HCT116 (cell line): ENCODE measurements at regions not wholly inside any gene's neighbourhood (a gene's known extent, or its start where the extent isn't known, plus 50 kb on each side); places are given as distances from the start of the nearest gene placed in this dataset.

Experiments used
- ATAC-seq: fragments of 200-7000 bp; cut with Tn5 transposase; 2 replicates; pipeline ENCODE4 v1.9.1; 2020; ENCODE audit warnings: mild to moderate bottlenecking, moderate library complexity
- BruUV-seq: library from RNA; stranded (reverse); fragments of 400-500 nt; replicated peaks from 2 replicates; lab custom pipeline; 2021; lab: Mats Ljungman, UMichigan
- CTCF ChIA-PET: fragments of 300-600 bp; sonication (Branson Sonifier 250); formaldehyde crosslinking; loops from one replicate; lab custom pipeline; 2021; ENCODE audit warnings: antibody characterized with exemption; lab: Charles Lee
- POLR2A ChIA-PET: fragments of 300-600, 350-600 bp; sonication (Branson Sonifier 250); formaldehyde crosslinking; loops from one replicate; lab custom pipeline; 2021; ENCODE audit warnings: antibody characterized with exemption; lab: Charles Lee
- RAD21 ChIA-PET, 2 experiments: fragments of 300-600 bp; sonication (Branson Sonifier 250); formaldehyde crosslinking; loops; one replicate each; lab custom pipeline; 2023; ENCODE audit warnings: low total read pairs in 2 of 2; ENCODE audit not compliant: uncharacterized antibody in 2 of 2, unreplicated experiment in 2 of 2, low non-redundant PET in 1 of 2; lab: Charles Lee
- DNase-seq: peaks from one replicate; pipeline ENCODE4 v3.0.0-alpha.2; 2010; ENCODE audit warnings: low read depth, low spot score
- H2AFZ ChIP-seq: fragments of 200-600 bp; shearing (Covaris generic), sonication (generic); 2 replicates; pipeline ENCODE4 v1.6.1; 2017; ENCODE audit warnings: low read depth, mixed run types, mixed read lengths, antibody characterized with exemption, low read length; ENCODE audit not compliant: poor library complexity, severe bottlenecking
- H3K27ac ChIP-seq: 2 replicates; pipeline ENCODE4 v1.5.1; 2012; ENCODE audit warnings: low read depth, low read length
- H3K27me3 ChIP-seq: fragments of 200-600 bp; sonication (generic); 2 replicates; pipeline ENCODE4 v1.6.1; 2016; ENCODE audit warnings: mixed run types, low read length, mixed read lengths; ENCODE audit not compliant: insufficient read depth
- H3K36me3 ChIP-seq, 2 experiments: fragments of 200-500 bp in 1 of 2; fragments of 200-600 bp in 1 of 2; sonication (Bioruptor generic) in 1 of 2; sonication (generic) in 1 of 2; 2 replicates each; pipeline versions ENCODE4 v1.5.1 to v1.6.1; 2014 to 2016; ENCODE audit warnings: low read length in 2 of 2, inconsistent platforms in 1 of 2, mixed read lengths in 1 of 2, mixed run types in 1 of 2; ENCODE audit not compliant: insufficient read depth in 2 of 2, control insufficient read depth in 1 of 2
- H3K4me1 ChIP-seq, 2 experiments: fragments of 200-600 bp in 1 of 2; sonication (generic) in 1 of 2; 2 replicates each; pipeline versions ENCODE4 v1.5.1 to v1.6.1; 2012 to 2017; ENCODE audit warnings: low read length in 2 of 2, inconsistent platforms in 1 of 2, mild to moderate bottlenecking in 1 of 2, mixed read lengths in 1 of 2, mixed run types in 1 of 2, moderate library complexity in 1 of 2; ENCODE audit not compliant: insufficient read depth in 2 of 2, control insufficient read depth in 1 of 2
- H3K4me2 ChIP-seq: fragments of 200-600 bp; sonication (generic); 2 replicates; pipeline ENCODE4 v1.6.1; 2017; ENCODE audit warnings: mixed run types, low read length, mixed read lengths
- H3K4me3 ChIP-seq, 2 experiments: fragments of 200-600 bp in 1 of 2; sonication (generic) in 1 of 2; replicated peaks in 1 of 2; 2 replicates each; pipeline ENCODE4 v1.5.1; 2011 to 2016; ENCODE audit warnings: low read length in 2 of 2, control low read depth in 1 of 2, low read depth in 1 of 2, mild to moderate bottlenecking in 1 of 2, mixed read lengths in 1 of 2, mixed run types in 1 of 2
- H3K79me2 ChIP-seq: fragments of 200-600 bp; sonication (generic); 2 replicates; pipeline ENCODE4 v1.6.1; 2017; ENCODE audit warnings: mild to moderate bottlenecking, mixed run types, low read length, moderate library complexity, mixed read lengths; ENCODE audit not compliant: insufficient read depth
- H3K9ac ChIP-seq: fragments of 200-600 bp; sonication (generic); 2 replicates; pipeline ENCODE4 v1.6.1; 2016; ENCODE audit warnings: low read length, mixed read lengths
- H3K9me2 ChIP-seq: fragments of 200-600 bp; sonication (generic), shearing (Covaris generic); 2 replicates; pipeline ENCODE4 v1.6.1; 2017; ENCODE audit warnings: mixed run types, mild to moderate bottlenecking, moderate library complexity; ENCODE audit not compliant: insufficient read depth
- H3K9me3 ChIP-seq, 2 experiments: fragments of 200-500 bp in 1 of 2; fragments of 200-600 bp in 1 of 2; sonication (Bioruptor generic) in 1 of 2; sonication (generic) in 1 of 2; 2 replicates each; pipeline ENCODE4 v1.6.1; 2014 to 2017; ENCODE audit warnings: low read length in 2 of 2, mixed read lengths in 2 of 2, inconsistent platforms in 1 of 2, low read depth in 1 of 2, mild to moderate bottlenecking in 1 of 2, mixed run types in 1 of 2, moderate library complexity in 1 of 2; ENCODE audit not compliant: control insufficient read depth in 1 of 2, insufficient read depth in 1 of 2
- H4K20me1 ChIP-seq: fragments of 200-600 bp; sonication (generic), shearing (Covaris generic); 2 replicates; pipeline ENCODE4 v1.6.1; 2017; ENCODE audit warnings: mixed run types, mild to moderate bottlenecking, moderate library complexity; ENCODE audit not compliant: insufficient read depth
- RAD21 ChIP-seq: IDR thresholded peaks from 2 replicates; pipeline ENCODE4 v1.6.1; 2012; ENCODE audit warnings: low read depth, mild to moderate bottlenecking
- SIN3A ChIP-seq: IDR thresholded peaks from 2 replicates; pipeline ENCODE4 v1.6.1; 2012; ENCODE audit warnings: low read depth
- SRF ChIP-seq: IDR thresholded peaks from 2 replicates; pipeline ENCODE4 v1.6.1; 2012; ENCODE audit warnings: low read depth
- ZFX ChIP-seq: fragments of 450-650 bp; IDR thresholded peaks from 2 replicates; pipeline ENCODE4 v1.6.1; 2017
- intact Hi-C: fragments of 100-400 bp; cut with micrococcal nuclease; formaldehyde crosslinking; loops from 2 replicates; pipeline ENCODE4 v1.10.0; 2022
- TF ChIP-seq, protein P1 (sequence below): IDR thresholded peaks from 2 replicates; pipeline ENCODE4 v1.6.1; 2012

DNA sequence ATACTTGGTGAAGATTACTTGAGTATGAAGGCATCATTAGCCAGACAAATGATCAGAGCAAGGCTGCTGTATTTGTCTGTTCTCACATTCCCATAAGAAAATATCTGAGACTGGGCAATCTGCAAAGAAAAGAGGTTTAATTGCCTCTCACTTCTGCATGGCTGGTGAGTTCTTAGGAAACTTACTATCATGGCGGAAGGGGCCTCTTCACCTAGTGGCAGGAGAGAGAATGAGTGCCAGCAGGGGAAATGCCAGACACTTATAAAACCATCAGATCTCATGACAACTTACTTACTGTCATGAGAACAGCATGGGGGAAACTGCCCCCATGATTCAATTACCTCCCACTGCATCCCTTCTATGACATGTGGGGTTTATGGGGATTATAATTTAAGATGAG is 452.3 kb downstream of the GALR1 start:
- no peak for ATAC-seq
- Histone ChIP-seq H3K27ac (no peak overlapping the region), H3K9ac (no peak overlapping the region), H3K9me2 (no peaks in the 10 kb centered on the region), H2AFZ (no peak overlapping the region), H4K20me1 (no peaks in the 10 kb centered on the region), H3K27me3 (no peaks in the 10 kb centered on the region), H3K4me2 (no peak overlapping the region), H3K9me3 (peaks cover 4 to 35% of the 10 kb centered on the region in 2 experiments; a peak in 2 of 4 replicates), H3K79me2 (no peaks in the 10 kb centered on the region), H3K36me3 (no peaks in the 10 kb centered on the region), H3K4me1 (no peaks in the 10 kb centered on the region), H3K4me3 (no peak overlapping the region)
- CTCF ChIA-PET = no interaction called here
- BruUV-seq = no TSS peak
- POLR2A ChIA-PET = no interaction called here
- no peak for DNase-seq
- intact Hi-C loops = no loop called here
- RAD21 ChIA-PET = no interaction called here
- no peak for TF ChIP-seq SIN3A

DNA sequence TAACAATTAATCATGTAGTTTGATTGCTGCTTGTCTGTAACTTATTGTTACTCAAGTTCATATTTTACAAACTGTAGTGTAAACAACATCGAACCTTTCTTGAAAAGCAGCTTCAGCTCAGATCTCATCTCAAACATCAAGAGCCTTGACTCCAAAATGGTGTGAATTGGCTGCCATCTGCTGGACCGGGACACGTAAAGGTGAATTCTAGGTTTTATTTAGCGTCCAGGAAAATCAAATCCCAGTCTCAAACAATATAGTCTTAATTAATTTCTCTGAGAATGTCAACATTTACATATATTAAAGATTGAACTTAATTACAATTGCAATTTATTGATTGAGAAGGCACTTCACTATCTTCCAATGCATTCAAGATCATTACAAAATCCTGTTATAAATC is 453.0 kb downstream of the GALR1 start:
- H3K9me2 ChIP-seq = no peaks in the 10 kb centered on the region
- no peaks in the 10 kb centered on the region for H3K79me2 ChIP-seq
- no peak for ATAC-seq
- H4K20me1 ChIP-seq = no peaks in the 10 kb centered on the region
- ChIA-PET RAD21 (no interaction called here), POLR2A (no interaction called here), CTCF (no interaction called here)
- no peak overlapping the region for H3K27ac ChIP-seq
- no peak overlapping the region for H3K4me2 ChIP-seq
- H3K9ac ChIP-seq = no peak overlapping the region
- H3K4me1 ChIP-seq = no peaks in the 10 kb centered on the region
- H3K4me3 ChIP-seq = no peak overlapping the region
- H3K36me3 ChIP-seq = no peaks in the 10 kb centered on the region
- no peak for DNase-seq
- peaks cover 4 to 35% of the 10 kb centered on the region in 2 experiments; a peak in 2 of 4 replicates for H3K9me3 ChIP-seq
- TF ChIP-seq ZFX (no peak), SRF (no peak), RAD21 (peak; percentile 15; the same call in 1 of the 2 replicates), SIN3A (no peak)
- TF ChIP-seq, protein P1, sequence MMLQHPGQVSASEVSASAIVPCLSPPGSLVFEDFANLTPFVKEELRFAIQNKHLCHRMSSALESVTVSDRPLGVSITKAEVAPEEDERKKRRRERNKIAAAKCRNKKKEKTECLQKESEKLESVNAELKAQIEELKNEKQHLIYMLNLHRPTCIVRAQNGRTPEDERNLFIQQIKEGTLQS = no peak
- no TSS peak for BruUV-seq
- H3K27me3 ChIP-seq = no peaks in the 10 kb centered on the region
- no peak overlapping the region for H2AFZ ChIP-seq
- intact Hi-C loops = no loop called here
